ENCODE measurements at regions not wholly inside any gene's neighbourhood (a gene's known extent, or its start where the extent isn't known, plus 50 kb on each side); places are given as distances from the start of the nearest gene placed in this dataset.

DNA sequence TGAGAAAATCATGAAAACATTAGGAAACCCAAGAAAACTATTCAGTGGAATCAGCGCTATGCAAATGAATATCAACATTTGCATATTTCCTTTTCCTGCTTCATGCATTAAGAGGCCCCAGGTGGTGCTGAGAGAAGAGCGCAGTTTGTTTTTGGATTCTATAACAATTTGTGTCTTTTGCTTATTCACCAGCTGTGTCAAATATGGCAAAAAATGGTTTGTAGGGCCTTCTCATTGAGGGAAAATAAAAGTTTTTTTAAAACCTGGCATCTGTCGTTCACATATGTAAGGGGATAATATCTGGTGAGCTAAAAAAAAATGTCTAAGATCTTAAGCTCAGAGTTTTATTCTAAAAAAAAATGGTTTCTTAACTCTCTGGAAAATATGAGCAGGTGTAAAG is 122.5 kb upstream of the ROBO2 start:
- Histone ChIP-seq H3K27ac (no peak overlapping the region), H3F3A (ENCODE audit: insufficient read depth, low read depth) (no peaks in the 10 kb centered on the region), H3K4me2 (no peak overlapping the region), H3K9me2 (ENCODE audit: insufficient read depth) (no peaks in the 10 kb centered on the region), H3K4me3 (no peak overlapping the region), H3K27me3 (ENCODE audit: insufficient read depth, low read depth) (no peaks in the 10 kb centered on the region), H3K79me2 (ENCODE audit: low read depth) (no peaks in the 10 kb centered on the region), H4K20me1 (ENCODE audit: insufficient read depth) (no peaks in the 10 kb centered on the region), H2AFZ (no peak overlapping the region), H3K9me3 (ENCODE audit: insufficient read depth, low read depth) (no peaks in the 10 kb centered on the region), H3K4me1 (replicated peaks; ENCODE audit: insufficient read depth) (no peaks in the 10 kb centered on the region), H3K36me3 (ENCODE audit: low read depth) (no peaks in the 10 kb centered on the region)
- no peak for DNase-seq
- TF ChIP-seq, protein P1, sequence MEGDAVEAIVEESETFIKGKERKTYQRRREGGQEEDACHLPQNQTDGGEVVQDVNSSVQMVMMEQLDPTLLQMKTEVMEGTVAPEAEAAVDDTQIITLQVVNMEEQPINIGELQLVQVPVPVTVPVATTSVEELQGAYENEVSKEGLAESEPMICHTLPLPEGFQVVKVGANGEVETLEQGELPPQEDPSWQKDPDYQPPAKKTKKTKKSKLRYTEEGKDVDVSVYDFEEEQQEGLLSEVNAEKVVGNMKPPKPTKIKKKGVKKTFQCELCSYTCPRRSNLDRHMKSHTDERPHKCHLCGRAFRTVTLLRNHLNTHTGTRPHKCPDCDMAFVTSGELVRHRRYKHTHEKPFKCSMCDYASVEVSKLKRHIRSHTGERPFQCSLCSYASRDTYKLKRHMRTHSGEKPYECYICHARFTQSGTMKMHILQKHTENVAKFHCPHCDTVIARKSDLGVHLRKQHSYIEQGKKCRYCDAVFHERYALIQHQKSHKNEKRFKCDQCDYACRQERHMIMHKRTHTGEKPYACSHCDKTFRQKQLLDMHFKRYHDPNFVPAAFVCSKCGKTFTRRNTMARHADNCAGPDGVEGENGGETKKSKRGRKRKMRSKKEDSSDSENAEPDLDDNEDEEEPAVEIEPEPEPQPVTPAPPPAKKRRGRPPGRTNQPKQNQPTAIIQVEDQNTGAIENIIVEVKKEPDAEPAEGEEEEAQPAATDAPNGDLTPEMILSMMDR (conservative IDR thresholded peaks at IDR 0.05): no peak
- no peak for TF ChIP-seq EZH2 (IDR thresholded peaks at IDR 0.05; ENCODE audit: low read depth)
- no TSS peak for BruUV-seq (replicated peaks)
- intact Hi-C loops (cut with micrococcal nuclease; ENCODE audit: unreplicated experiment): no loop called here
- CTCF ChIA-PET: no interaction called here
- POLR2A ChIA-PET (ENCODE audit: unreplicated experiment): no interaction called here

DNA sequence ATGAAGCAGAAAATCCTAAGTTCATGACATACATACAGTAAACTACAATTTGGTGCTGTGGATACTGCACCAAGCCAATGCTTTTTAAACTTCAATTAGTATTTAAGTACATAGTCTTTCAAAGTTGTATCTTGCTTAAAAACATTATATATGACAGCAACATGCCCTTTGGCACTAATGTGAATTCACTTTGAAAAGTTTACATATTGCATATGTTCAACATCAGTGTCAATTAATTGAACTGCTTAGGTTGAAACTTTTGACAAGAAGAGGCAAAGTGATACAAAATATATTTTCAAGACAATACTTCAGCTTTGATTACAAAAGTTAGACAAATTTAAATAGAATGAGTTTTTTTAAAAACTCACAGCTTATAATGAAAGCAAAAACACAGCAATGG is 119.4 kb upstream of the ROBO2 start:
- Histone ChIP-seq H3K4me1 (replicated peaks; ENCODE audit: insufficient read depth) (no peaks in the 10 kb centered on the region), H3K9me3 (ENCODE audit: insufficient read depth, low read depth) (no peaks in the 10 kb centered on the region), H3K27ac (no peak overlapping the region), H3K79me2 (ENCODE audit: low read depth) (no peaks in the 10 kb centered on the region), H2AFZ (no peak overlapping the region), H3K4me3 (no peak overlapping the region), H3K9me2 (ENCODE audit: insufficient read depth) (no peaks in the 10 kb centered on the region), H3K36me3 (ENCODE audit: low read depth) (no peaks in the 10 kb centered on the region), H4K20me1 (ENCODE audit: insufficient read depth) (no peaks in the 10 kb centered on the region), H3K27me3 (ENCODE audit: insufficient read depth, low read depth) (no peaks in the 10 kb centered on the region), H3F3A (ENCODE audit: insufficient read depth, low read depth) (no peaks in the 10 kb centered on the region), H3K4me2 (no peak overlapping the region)
- intact Hi-C loops (cut with micrococcal nuclease; ENCODE audit: unreplicated experiment): no loop called here
- no peak for DNase-seq
- ChIA-PET POLR2A (ENCODE audit: unreplicated experiment) (no interaction called here), CTCF (no interaction called here)
- TF ChIP-seq, protein P1 (conservative IDR thresholded peaks at IDR 0.05): no peak
- TF ChIP-seq EZH2 (IDR thresholded peaks at IDR 0.05; ENCODE audit: low read depth): no peak
- no TSS peak for BruUV-seq (replicated peaks)

DNA sequence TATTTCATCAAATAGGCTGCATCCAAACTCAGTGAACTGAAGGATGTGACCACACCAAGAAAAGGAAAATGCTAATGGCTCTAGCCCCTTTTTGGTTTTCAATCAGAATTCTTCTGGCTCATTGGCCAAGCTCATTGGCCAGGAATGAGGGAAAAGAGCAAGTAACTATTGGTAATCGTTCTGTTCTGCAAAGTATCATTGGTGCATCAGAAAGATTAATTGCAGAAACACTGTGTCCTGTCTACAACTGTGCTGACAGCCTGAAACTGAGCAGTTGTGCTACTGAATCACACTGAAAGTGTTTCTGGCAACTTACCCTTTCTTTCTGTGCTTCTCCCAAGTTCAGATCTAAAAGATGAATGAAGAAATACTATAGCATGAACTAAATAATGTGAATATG is 116.4 kb upstream of the ROBO2 start:
- H2AFZ ChIP-seq: no peak overlapping the region
- H3K27me3 ChIP-seq (ENCODE audit: insufficient read depth, low read depth): no peaks in the 10 kb centered on the region
- CTCF ChIA-PET: no interaction called here
- no peak for TF ChIP-seq EZH2 (IDR thresholded peaks at IDR 0.05; ENCODE audit: low read depth)
- TF ChIP-seq, protein P1 (conservative IDR thresholded peaks at IDR 0.05): no peak
- H3K4me1 ChIP-seq (replicated peaks; ENCODE audit: insufficient read depth): no peaks in the 10 kb centered on the region
- H3K79me2 ChIP-seq (ENCODE audit: low read depth): no peaks in the 10 kb centered on the region
- DNase-seq: no peak
- no peaks in the 10 kb centered on the region for H3K9me2 ChIP-seq (ENCODE audit: insufficient read depth)
- H3K4me3 ChIP-seq: no peak overlapping the region
- no peaks in the 10 kb centered on the region for H3F3A ChIP-seq (ENCODE audit: insufficient read depth, low read depth)
- no TSS peak for BruUV-seq (replicated peaks)
- H3K9me3 ChIP-seq (ENCODE audit: insufficient read depth, low read depth): no peaks in the 10 kb centered on the region
- POLR2A ChIA-PET (ENCODE audit: unreplicated experiment): no interaction called here
- intact Hi-C loops (cut with micrococcal nuclease; ENCODE audit: unreplicated experiment): no loop called here
- no peak overlapping the region for H3K4me2 ChIP-seq
- H3K36me3 ChIP-seq (ENCODE audit: low read depth): no peaks in the 10 kb centered on the region
- no peaks in the 10 kb centered on the region for H4K20me1 ChIP-seq (ENCODE audit: insufficient read depth)
- no peak overlapping the region for H3K27ac ChIP-seq

Data from PC-9 (cell line).